Loucy (cell line): ENCODE measurements at regions not wholly inside any gene's neighbourhood (a gene's known extent, or its start where the extent isn't known, plus 50 kb on each side); places are given as distances from the start of the nearest gene placed in this dataset.

ENCODE experiments used
- H2AFZ ChIP-seq: fragments of 200-600 bp; sonication (generic); 2 replicates; pipeline ENCODE4 v1.6.0; 2016; ENCODE audit warnings: antibody characterized with exemption, mild to moderate bottlenecking, low read length, moderate library complexity
- H3F3A ChIP-seq: fragments of 200-600 bp; 2 replicates; pipeline ENCODE4 v1.6.0; 2016; ENCODE audit warnings: antibody characterized with exemption, low read depth, mild to moderate bottlenecking
- H3K27me3 ChIP-seq: fragments of 200-600 bp; sonication (generic); 2 replicates; pipeline ENCODE4 v1.6.1; 2014; ENCODE audit warnings: low read length, mild to moderate bottlenecking; ENCODE audit not compliant: insufficient read depth, poor library complexity, severe bottlenecking
- H3K36me3 ChIP-seq: fragments of 200-600 bp; sonication (generic); 2 replicates; pipeline ENCODE4 v1.6.1; 2016; ENCODE audit warnings: low read length; ENCODE audit not compliant: insufficient read depth
- H3K4me1 ChIP-seq: fragments of 200-600 bp; sonication (generic); 2 replicates; pipeline ENCODE4 v1.5.1; 2014; ENCODE audit warnings: low read length, mild to moderate bottlenecking; ENCODE audit not compliant: insufficient read depth, poor library complexity, severe bottlenecking
- H3K4me2 ChIP-seq: fragments of 200-600 bp; sonication (generic); 2 replicates; pipeline ENCODE4 v1.6.0; 2014; ENCODE audit warnings: antibody characterized with exemption, low read length, low read depth, mild to moderate bottlenecking; ENCODE audit not compliant: poor library complexity, severe bottlenecking
- H3K4me3 ChIP-seq: fragments of 200-600 bp; sonication (generic); 2 replicates; pipeline ENCODE4 v1.5.1; 2014; ENCODE audit warnings: low read length, mild to moderate bottlenecking, mixed read lengths; ENCODE audit not compliant: poor library complexity, severe bottlenecking
- H3K79me2 ChIP-seq: fragments of 200-600 bp; sonication (generic); 2 replicates; pipeline ENCODE4 v1.6.1; 2014; ENCODE audit warnings: low read length; ENCODE audit not compliant: insufficient read depth
- H3K9ac ChIP-seq: fragments of 200-600 bp; sonication (generic); 2 replicates; pipeline ENCODE4 v1.6.0; 2014; ENCODE audit warnings: mild to moderate bottlenecking, low read depth, low read length, moderate library complexity; ENCODE audit not compliant: poor library complexity, severe bottlenecking
- H3K9me2 ChIP-seq: fragments of 200-600 bp; sonication (generic); replicated peaks from 2 replicates; pipeline ENCODE4 v1.6.1; 2016; ENCODE audit warnings: low read depth, low read length, mixed read lengths
- H3K9me3 ChIP-seq: fragments of 200-600 bp; sonication (generic); 2 replicates; pipeline ENCODE4 v1.6.1; 2014; ENCODE audit warnings: mild to moderate bottlenecking, antibody characterized with exemption, low read length, low read depth; ENCODE audit not compliant: insufficient read depth
- H4K20me1 ChIP-seq: fragments of 200-600 bp; sonication (generic); 2 replicates; pipeline ENCODE4 v1.6.0; 2014; ENCODE audit warnings: antibody characterized with exemption, low read length, mild to moderate bottlenecking; ENCODE audit not compliant: insufficient read depth, poor library complexity, severe bottlenecking
- CTCF ChIP-seq: fragments of 200-600 bp; sonication (generic); conservative IDR thresholded peaks from 2 replicates; pipeline ENCODE4 v1.5.1; 2014; ENCODE audit warnings: mild to moderate bottlenecking, antibody characterized with exemption, low read length
- EZH2phosphoT487 ChIP-seq: fragments of 200-600 bp; IDR thresholded peaks from 2 replicates; pipeline ENCODE4 v1.6.1; 2018; ENCODE audit warnings: antibody characterized with exemption, mild to moderate bottlenecking, moderate library complexity, borderline replicate concordance

- Histone ChIP-seq H3K9ac (no peak overlapping the region), H4K20me1 (no peaks in the 10 kb centered on the region), H3K9me3 (peaks cover 6% of the 10 kb centered on the region; the same call in 1 of the 2 replicates), H3F3A (no peaks in the 10 kb centered on the region), H3K4me2 (no peak overlapping the region), H2AFZ (no peak overlapping the region), H3K79me2 (no peaks in the 10 kb centered on the region), H3K4me1 (peaks cover 3% of the 10 kb centered on the region), H3K4me3 (no peak overlapping the region), H3K9me2 (no peaks in the 10 kb centered on the region), H3K27me3 (no peaks in the 10 kb centered on the region), H3K36me3 (no peaks in the 10 kb centered on the region)
- TF ChIP-seq EZH2phosphoT487: no peak
- no peak for TF ChIP-seq CTCF
These were observed 593.1 kb upstream of the CDH5 start for GRCh38 chr16:65773301-65773874.

- H4K20me1 ChIP-seq: no peaks in the 10 kb centered on the region
- no peak overlapping the region for H2AFZ ChIP-seq
- no peak overlapping the region for H3K4me2 ChIP-seq
- H3K27me3 ChIP-seq: no peaks in the 10 kb centered on the region
- peaks cover 6% of the 10 kb centered on the region; the same call in 1 of the 2 replicates for H3K9me3 ChIP-seq
- no peak overlapping the region for H3K9ac ChIP-seq
- no peak overlapping the region for H3K4me3 ChIP-seq
- H3K36me3 ChIP-seq: no peaks in the 10 kb centered on the region
- peaks cover 5% of the 10 kb centered on the region for H3K4me1 ChIP-seq
- H3F3A ChIP-seq: no peaks in the 10 kb centered on the region
- no peak for TF ChIP-seq CTCF
- no peak for TF ChIP-seq EZH2phosphoT487
- no peaks in the 10 kb centered on the region for H3K9me2 ChIP-seq
- H3K79me2 ChIP-seq: no peaks in the 10 kb centered on the region
These were observed 594.3 kb upstream of the CDH5 start for GRCh38 chr16:65772134-65772732.

- H4K20me1 ChIP-seq: no peaks in the 10 kb centered on the region
These were observed 594.8 kb upstream of the CDH5 start for GRCh38 chr16:65771707-65772106.

More at GRCh38 chr16:65771707-65772106, 594.8 kb upstream of the CDH5 start:
- H3K4me3 ChIP-seq: no peak overlapping the region
- TF ChIP-seq CTCF (no peak), EZH2phosphoT487 (no peak)
- H3K4me1 ChIP-seq: peaks cover 9% of the 10 kb centered on the region
- H3K4me2 ChIP-seq: no peak overlapping the region
- H3K9me2 ChIP-seq: no peaks in the 10 kb centered on the region
- H3K9me3 ChIP-seq: peaks cover 6% of the 10 kb centered on the region; the same call in 1 of the 2 replicates
- no peaks in the 10 kb centered on the region for H3F3A ChIP-seq
- no peak overlapping the region for H2AFZ ChIP-seq
- H3K27me3 ChIP-seq: no peaks in the 10 kb centered on the region
- no peak overlapping the region for H3K9ac ChIP-seq
- H3K36me3 ChIP-seq: no peaks in the 10 kb centered on the region
- no peaks in the 10 kb centered on the region for H3K79me2 ChIP-seq
